Parathyroid adenoma (tissue), 2 donors: ENCODE measurements at regions not wholly inside any gene's neighbourhood (a gene's known extent, or its start where the extent isn't known, plus 50 kb on each side); places are given as distances from the start of the nearest gene placed in this dataset.
A peak's percentile ranks its signal among the peaks of the same experiment; 100 is the strongest.

Source experiments
- H2AFZ ChIP-seq: fragments of 300-600 bp; sonication (generic); one replicate; pipeline ENCODE4 v1.7.0; 2017; ENCODE audit warnings: antibody characterized with exemption, mild to moderate bottlenecking
- H3K27ac ChIP-seq: fragments of 300-600 bp; sonication (generic); one replicate; pipeline ENCODE4 v1.7.0; 2017
- H3K27me3 ChIP-seq: fragments of 300-600 bp; sonication (generic); one replicate; pipeline ENCODE4 v1.7.0; 2017; ENCODE audit warnings: low read length; ENCODE audit not compliant: control insufficient read depth, insufficient read depth
- H3K36me3 ChIP-seq: fragments of 300-600 bp; sonication (generic); one replicate; pipeline ENCODE4 v1.7.0; 2017; ENCODE audit warnings: low read length; ENCODE audit not compliant: control insufficient read depth, insufficient read depth
- H3K4me1 ChIP-seq: fragments of 300-600 bp; sonication (generic); one replicate; pipeline ENCODE4 v1.7.0; 2017; ENCODE audit warnings: control low read depth
- H3K4me2 ChIP-seq: fragments of 300-600 bp; sonication (generic); one replicate; pipeline ENCODE4 v1.7.0; 2017; ENCODE audit warnings: low read length
- H3K4me3 ChIP-seq: fragments of 300-600 bp; sonication (generic); one replicate; pipeline ENCODE4 v1.7.0; 2017; ENCODE audit warnings: low read depth, low read length
- H3K79me2 ChIP-seq: fragments of 300-600 bp; sonication (generic); one replicate; pipeline ENCODE4 v1.7.0; 2017; ENCODE audit warnings: control low read depth
- H3K9ac ChIP-seq: fragments of 300-600 bp; sonication (generic); one replicate; pipeline ENCODE4 v1.7.0; 2017; ENCODE audit warnings: mild to moderate bottlenecking
- H3K9me3 ChIP-seq: fragments of 300-600 bp; sonication (generic); one replicate; pipeline ENCODE4 v1.7.0; 2017; ENCODE audit warnings: low read length; ENCODE audit not compliant: control insufficient read depth
- CTCF ChIP-seq: fragments of 300-600 bp; sonication (generic); IDR thresholded peaks from one replicate; pipeline ENCODE4 v1.7.0; 2017; ENCODE audit warnings: antibody characterized with exemption, mild to moderate bottlenecking
- donor health status: primary hyperparathyroidism.

GRCh38 chr2:114122930-114123329, 233.0 kb downstream of the ACTR3 start:
- Histone ChIP-seq H3K36me3 (no peaks in the 10 kb centered on the region), H3K4me2 (peak overlapping the region; percentile 20), H3K27ac (no peak overlapping the region), H3K9ac (no peak overlapping the region), H2AFZ (peak overlapping the region; percentile 20), H3K4me1 (peaks cover 7% of the 10 kb centered on the region), H3K79me2 (no peaks in the 10 kb centered on the region), H3K27me3 (no peaks in the 10 kb centered on the region), H3K9me3 (no peaks in the 10 kb centered on the region), H3K4me3 (no peak overlapping the region)
- no peak for TF ChIP-seq CTCF

- Histone ChIP-seq H3K27me3 (no peaks in the 10 kb centered on the region), H3K9me3 (no peaks in the 10 kb centered on the region), H2AFZ (no peak overlapping the region), H3K36me3 (no peaks in the 10 kb centered on the region), H3K27ac (no peak overlapping the region), H3K9ac (no peak overlapping the region), H3K4me1 (peaks cover 7% of the 10 kb centered on the region), H3K79me2 (no peaks in the 10 kb centered on the region), H3K4me3 (no peak overlapping the region), H3K4me2 (no peak overlapping the region)
- TF ChIP-seq CTCF = no peak
Measured at GRCh38 chr2:114123925-114124324, 234.0 kb downstream of the ACTR3 start.

GRCh38 chr2:114127372-114127771, 237.5 kb downstream of the ACTR3 start:
- Histone ChIP-seq H3K9me3 (no peaks in the 10 kb centered on the region), H3K79me2 (no peaks in the 10 kb centered on the region), H3K9ac (no peak overlapping the region), H3K36me3 (no peaks in the 10 kb centered on the region), H3K27me3 (no peaks in the 10 kb centered on the region), H3K4me3 (no peak overlapping the region), H3K27ac (no peak overlapping the region), H3K4me1 (peaks cover 7% of the 10 kb centered on the region), H2AFZ (no peak overlapping the region), H3K4me2 (no peak overlapping the region)
- no peak for TF ChIP-seq CTCF

GRCh38 chr2:114128263-114128662, 238.4 kb downstream of the ACTR3 start:
- no peak overlapping the region for H3K4me2 ChIP-seq
- H3K4me1 ChIP-seq = peaks cover 3% of the 10 kb centered on the region

More at GRCh38 chr2:114128263-114128662, 238.4 kb downstream of the ACTR3 start:
- no peaks in the 10 kb centered on the region for H3K27me3 ChIP-seq
- no peak overlapping the region for H3K9ac ChIP-seq
- no peak overlapping the region for H3K4me3 ChIP-seq
- H3K36me3 ChIP-seq = no peaks in the 10 kb centered on the region
- no peaks in the 10 kb centered on the region for H3K79me2 ChIP-seq
- no peak overlapping the region for H2AFZ ChIP-seq
- no peak overlapping the region for H3K27ac ChIP-seq
- no peak for TF ChIP-seq CTCF
- no peaks in the 10 kb centered on the region for H3K9me3 ChIP-seq
